Panc1 (cell line): ENCODE measurements at regions not wholly inside any gene's neighbourhood (a gene's known extent, or its start where the extent isn't known, plus 50 kb on each side); places are given as distances from the start of the nearest gene placed in this dataset.

Experiments
- CTCF ChIP-seq: fragments of 450-650 bp; IDR thresholded peaks from 2 replicates; pipeline ENCODE4 v1.5.1; 2017; ENCODE audit warnings: mild to moderate bottlenecking
- POLR2AphosphoS5 ChIP-seq: IDR thresholded peaks from 2 replicates; pipeline ENCODE4 v1.6.1; 2012; ENCODE audit warnings: mild to moderate bottlenecking, low read depth, low read length, moderate library complexity
- REST ChIP-seq, 2 experiments: IDR thresholded peaks; 2 replicates each; pipeline ENCODE4 v1.6.1; 2011 to 2012; ENCODE audit warnings: low read depth in 2 of 2, control low read depth in 1 of 2, low read length in 1 of 2, mild to moderate bottlenecking in 1 of 2, moderate library complexity in 1 of 2; ENCODE audit not compliant: insufficient read depth in 1 of 2
- SIN3A ChIP-seq: IDR thresholded peaks from 2 replicates; pipeline ENCODE4 v1.6.1; 2012; ENCODE audit warnings: low read depth, mild to moderate bottlenecking, low read length, moderate library complexity, borderline replicate concordance; ENCODE audit not compliant: insufficient read depth
- TCF7L2 ChIP-seq: IDR thresholded peaks from 2 replicates; pipeline ENCODE4 v1.6.1; 2011; ENCODE audit warnings: mild to moderate bottlenecking, low read depth, low read length, inconsistent platforms

DNA sequence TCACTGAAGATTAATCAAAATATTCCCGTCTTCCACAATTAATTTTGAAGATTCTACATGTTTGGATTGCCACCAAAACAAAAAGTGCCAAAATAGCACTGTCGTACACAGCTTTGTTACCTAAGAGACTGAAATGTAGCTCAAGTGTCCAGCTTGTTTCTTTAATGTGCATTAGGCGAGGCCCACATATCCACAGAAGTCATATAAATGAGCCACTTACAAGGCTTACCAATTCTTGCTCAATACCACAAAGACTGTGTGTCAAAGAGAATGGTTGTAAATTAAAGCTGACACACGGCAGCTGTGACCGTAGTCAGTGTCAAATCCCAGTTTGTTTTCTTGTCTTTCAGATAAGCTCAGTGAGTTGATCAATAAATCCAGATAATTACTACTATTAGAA lies 639.4 kb upstream of the TBL1XR1 start:
- TF ChIP-seq CTCF (no peak), POLR2AphosphoS5 (no peak), REST (IDR thresholded peaks at IDR 0.05; ENCODE audit: insufficient read depth in 1 of 2, low read depth in 2 of 2, low read length in 1 of 2) (no peak), TCF7L2 (no peak), SIN3A (no peak)
